ENCODE measurements at regions not wholly inside any gene's neighbourhood (a gene's known extent, or its start where the extent isn't known, plus 50 kb on each side); places are given as distances from the start of the nearest gene placed in this dataset.

GRCh38 chr2:116832148-116832547 is 982.3 kb upstream of the DDX18 start:
- H3K4me3 ChIP-seq (replicated peaks; ENCODE audit: low read depth, low read length), result no peak overlapping the region
- DNase-seq (ENCODE audit: extremely low read depth, low read depth), result no peak
- no peak for TF ChIP-seq CTCF (IDR thresholded peaks at IDR 0.05; ENCODE audit: low read depth, low read length, missing control alignments)

- TF ChIP-seq CTCF (IDR thresholded peaks at IDR 0.05; ENCODE audit: low read depth, low read length, missing control alignments), result no peak
- H3K4me3 ChIP-seq (replicated peaks; ENCODE audit: low read depth, low read length), result no peak overlapping the region
- no peak for DNase-seq (ENCODE audit: extremely low read depth, low read depth)
Measured at GRCh38 chr2:116833052-116833451, 981.4 kb upstream of the DDX18 start.

- TF ChIP-seq CTCF (IDR thresholded peaks at IDR 0.05; ENCODE audit: low read depth, low read length, missing control alignments), result no peak
- no peak overlapping the region for H3K4me3 ChIP-seq (replicated peaks; ENCODE audit: low read depth, low read length)
- DNase-seq (ENCODE audit: extremely low read depth, low read depth), result no peak
Measured at GRCh38 chr2:116842164-116842563, 972.3 kb upstream of the DDX18 start.

GRCh38 chr2:116859708-116860107 is 954.8 kb upstream of the DDX18 start:
- no peak for DNase-seq (ENCODE audit: extremely low read depth, low read depth)
- no peak for TF ChIP-seq CTCF (IDR thresholded peaks at IDR 0.05; ENCODE audit: low read depth, low read length, missing control alignments)
- no peak overlapping the region for H3K4me3 ChIP-seq (replicated peaks; ENCODE audit: low read depth, low read length)

GRCh38 chr2:116874021-116874420 is 940.5 kb upstream of the DDX18 start:
- H3K4me3 ChIP-seq (replicated peaks; ENCODE audit: low read depth, low read length), result no peak overlapping the region
- DNase-seq (ENCODE audit: extremely low read depth, low read depth), result no peak
- no peak for TF ChIP-seq CTCF (IDR thresholded peaks at IDR 0.05; ENCODE audit: low read depth, low read length, missing control alignments)

- TF ChIP-seq CTCF (IDR thresholded peaks at IDR 0.05; ENCODE audit: low read depth, low read length, missing control alignments), result no peak
Measured at GRCh38 chr2:116877274-116877673, 937.2 kb upstream of the DDX18 start.

GRCh38 chr2:116877944-116878343 is 936.5 kb upstream of the DDX18 start:
- H3K4me3 ChIP-seq (replicated peaks; ENCODE audit: low read depth, low read length), result no peak overlapping the region
- DNase-seq (ENCODE audit: extremely low read depth, low read depth), result no peak
- TF ChIP-seq CTCF (IDR thresholded peaks at IDR 0.05; ENCODE audit: low read depth, low read length, missing control alignments), result no peak

More at GRCh38 chr2:116877274-116877673, 937.2 kb upstream of the DDX18 start:
- H3K4me3 ChIP-seq (replicated peaks; ENCODE audit: low read depth, low read length), result no peak overlapping the region
- no peak for DNase-seq (ENCODE audit: extremely low read depth, low read depth)
